K562 (cell line): ENCODE measurements at regions not wholly inside any gene's neighbourhood (a gene's known extent, or its start where the extent isn't known, plus 50 kb on each side); places are given as distances from the start of the nearest gene placed in this dataset.

Source experiments
- ATAC-seq: fragments of 200-7000 bp; cut with Tn5 transposase; 3 replicates; pipeline ENCODE4 v1.9.1; 2020; ENCODE audit warnings: moderate library complexity
- BruUV-seq: library from RNA; stranded (reverse); fragments of 400-500 nt; replicated peaks from 2 replicates; lab custom pipeline; 2021; lab: Mats Ljungman, UMichigan
- CTCF ChIA-PET: fragments of 300-600 bp; formaldehyde crosslinking; extraction: SDS; loops from one replicate; lab custom pipeline; 2021; ENCODE audit warnings: low intra/inter-chr PET ratio; lab: Yijun Ruan, JAX
- POLR2A ChIA-PET: fragments of 300-600, 350-650 bp; sonication (Branson Sonifier 250); formaldehyde crosslinking; extraction: SDS; loops from one replicate; lab custom pipeline; 2021; ENCODE audit warnings: antibody characterized with exemption, inconsistent platforms; lab: Yijun Ruan, JAX
- DNase-seq, 4 experiments: peaks; one replicate each; pipeline versions ENCODE4 v3.0.0 to v3.0.0-alpha.2; 2011 to 2018; ENCODE audit warnings: low spot score in 3 of 4, mixed read lengths in 3 of 4; ENCODE audit errors: extremely low read depth in 1 of 4
- FAIRE-seq: peaks from 2 replicates; lab custom pipeline; 2011; peaks lifted over from hg19 to GRCh38; lab: Jason Lieb, UNC
- H2AFZ ChIP-seq: 2 replicates; pipeline ENCODE4 v1.6.0; 2011; ENCODE audit warnings: low read depth, low read length, control low read depth, inconsistent platforms
- H3K27ac ChIP-seq: fragments of 200-600 bp; 3 replicates; pipeline ENCODE4 v1.8.0; 2011; ENCODE audit warnings: low read depth, mild to moderate bottlenecking, control low read depth, inconsistent platforms, low read length, moderate library complexity, mixed read lengths; ENCODE audit errors: extremely low read depth
- H3K27me3 ChIP-seq, 2 experiments: fragments of 300-600 bp in 1 of 2; 2 replicates in 1 of 2; 3 replicates in 1 of 2; pipeline versions ENCODE4 v1.6.0 to v1.8.0; 2011; ENCODE audit warnings: inconsistent platforms in 2 of 2, low read length in 2 of 2, mild to moderate bottlenecking in 1 of 2, mixed read lengths in 1 of 2, moderate library complexity in 1 of 2; ENCODE audit not compliant: control insufficient read depth in 2 of 2, insufficient read depth in 2 of 2
- H3K36me3 ChIP-seq: fragments of 300-600 bp; 3 replicates; pipeline ENCODE4 v1.8.0; 2011; ENCODE audit warnings: mild to moderate bottlenecking, low read length, inconsistent platforms; ENCODE audit not compliant: control insufficient read depth, insufficient read depth
- H3K4me1 ChIP-seq, 2 experiments: fragments of 200-600 bp in 1 of 2; replicated peaks in 1 of 2; 2 replicates in 1 of 2; 3 replicates in 1 of 2; pipeline versions ENCODE4 v1.5.1 to v1.8.0; 2011; ENCODE audit warnings: inconsistent platforms in 2 of 2, low read length in 2 of 2, mild to moderate bottlenecking in 1 of 2, mixed read lengths in 1 of 2, moderate library complexity in 1 of 2; ENCODE audit not compliant: control insufficient read depth in 2 of 2, insufficient read depth in 2 of 2
- H3K4me2 ChIP-seq: 2 replicates; pipeline ENCODE4 v1.6.1; 2011; ENCODE audit warnings: low read length, control low read depth, inconsistent platforms, mixed read lengths; ENCODE audit not compliant: insufficient read depth
- H3K4me3 ChIP-seq: fragments of 200-600 bp; sonication (generic), shearing (Covaris generic); 2 replicates; pipeline ENCODE4 v1.5.1; 2016; ENCODE audit warnings: control low read depth, inconsistent platforms
- H3K79me2 ChIP-seq: fragments of 200-600 bp; 3 replicates; pipeline ENCODE4 v1.8.0; 2011; ENCODE audit warnings: low read length, inconsistent platforms; ENCODE audit not compliant: control insufficient read depth, insufficient read depth
- H3K9ac ChIP-seq, 2 experiments: 2 replicates each; pipeline versions ENCODE4 v1.6.0 to v1.6.1; 2011; ENCODE audit warnings: low read depth in 2 of 2, low read length in 2 of 2, control low read depth in 1 of 2, inconsistent platforms in 1 of 2, mild to moderate bottlenecking in 1 of 2, mixed read lengths in 1 of 2; ENCODE audit not compliant: insufficient read depth in 1 of 2
- H3K9me1 ChIP-seq: one replicate; pipeline ENCODE4 v1.6.0; 2011; ENCODE audit warnings: inconsistent platforms, mild to moderate bottlenecking, low read length, moderate library complexity; ENCODE audit not compliant: control insufficient read depth, insufficient read depth
- H3K9me3 ChIP-seq: replicated peaks from 2 replicates; pipeline ENCODE4 v1.5.1; 2011; ENCODE audit warnings: low read depth, low read length, inconsistent platforms; ENCODE audit not compliant: control insufficient read depth, insufficient read depth
- H4K20me1 ChIP-seq: replicated peaks from 2 replicates; pipeline ENCODE4 v1.6.1; 2011; ENCODE audit warnings: low read length, inconsistent platforms, mixed read lengths; ENCODE audit not compliant: control insufficient read depth, insufficient read depth
- ARID1B ChIP-seq: fragments of 450-650 bp; IDR thresholded peaks from 2 replicates; pipeline ENCODE4 v1.6.1; 2016; ENCODE audit warnings: antibody characterized with exemption, mild to moderate bottlenecking, inconsistent platforms
- ATF2 ChIP-seq: sonication (generic); formaldehyde crosslinking; IDR thresholded peaks from 2 replicates; pipeline ENCODE4 v1.8.1; 2022; ENCODE audit warnings: missing genetic modification reagents
- ATF7 ChIP-seq: fragments of 450-650 bp; IDR thresholded peaks from 2 replicates; pipeline ENCODE4 v1.7.1; 2014; ENCODE audit warnings: mild to moderate bottlenecking, moderate library complexity
- EP300 ChIP-seq: IDR thresholded peaks from 2 replicates; pipeline ENCODE4 v1.6.1; 2012; ENCODE audit warnings: low read length, improper control_type of control experiment
- ERF ChIP-seq: fragments of 450-650 bp; formaldehyde crosslinking; IDR thresholded peaks from 2 replicates; pipeline ENCODE4 v1.4.0; 2020; ENCODE audit warnings: mild to moderate bottlenecking, mixed read lengths
- FOXA1 ChIP-seq: fragments of 450-650 bp; IDR thresholded peaks from 2 replicates; pipeline ENCODE4 v1.6.1; 2016; ENCODE audit warnings: mild to moderate bottlenecking, borderline replicate concordance
- GABPA ChIP-seq: fragments of 200-800 bp; sonication (Bioruptor generic); conservative IDR thresholded peaks from 2 replicates; pipeline ENCODE4 v1.6.1; 2016; ENCODE audit warnings: low read depth, missing genetic modification characterization, missing compliant biosample characterization
- HMG20B ChIP-seq: fragments of 250-450 bp; sonication (Bioruptor Pico); IDR thresholded peaks from 2 replicates; pipeline ENCODE4 v1.5.0; 2021; ENCODE audit warnings: mild to moderate bottlenecking
- MEIS2 ChIP-seq: fragments of 450-650 bp; IDR thresholded peaks from 2 replicates; pipeline ENCODE4 v1.6.1; 2014; ENCODE audit warnings: mild to moderate bottlenecking; ENCODE audit not compliant: partially characterized antibody
- RAD21 ChIP-seq, 2 experiments: fragments of 250-450 bp in 1 of 2; fragments of 450-650 bp in 1 of 2; sonication (Bioruptor Pico) in 1 of 2; formaldehyde crosslinking in 1 of 2; IDR thresholded peaks in 1 of 2; conservative IDR thresholded peaks in 1 of 2; 2 replicates each; pipeline versions ENCODE4 v1.4.0 to v1.8.0; 2020 to 2022; ENCODE audit warnings: mild to moderate bottlenecking in 2 of 2, moderate library complexity in 1 of 2
- SFPQ ChIP-seq: fragments of 200-400 bp; formaldehyde crosslinking; IDR thresholded peaks from 2 replicates; pipeline ENCODE4 v1.6.1; 2017; ENCODE audit warnings: mild to moderate bottlenecking, low read depth, low read length, moderate library complexity
- SIRT6 ChIP-seq: IDR thresholded peaks from one replicate; pipeline ENCODE4 v1.6.1; 2012; ENCODE audit warnings: low read depth, mild to moderate bottlenecking, control low read depth, inconsistent platforms, low read length, moderate library complexity
- SREBF2 ChIP-seq: sonication (generic); formaldehyde crosslinking; IDR thresholded peaks from 2 replicates; pipeline ENCODE4 v1.4.0; 2020; ENCODE audit warnings: mild to moderate bottlenecking, missing genetic modification reagents
- TEAD4 ChIP-seq, 2 experiments: sonication (generic) in 1 of 2; formaldehyde crosslinking in 1 of 2; IDR thresholded peaks; 2 replicates each; pipeline versions ENCODE4 v1.6.1 to v1.8.0; 2012 to 2022; ENCODE audit warnings: borderline replicate concordance in 1 of 2, inconsistent platforms in 1 of 2, low read length in 1 of 2, mild to moderate bottlenecking in 1 of 2, missing genetic modification reagents in 1 of 2
- ZNF449 ChIP-seq: fragments of 250-450 bp; sonication (Bioruptor Pico); IDR thresholded peaks from 2 replicates; pipeline ENCODE4 v1.8.0; 2022; ENCODE audit warnings: moderate library complexity, mild to moderate bottlenecking, inconsistent platforms
- WGBS: fragments of 100-300 bp; shearing (Covaris generic); methylation state at CpG from one replicate; pipeline ENCODE4 v1.1.6; 2016; ENCODE audit warnings: low coverage, mixed read lengths; ENCODE audit not compliant: insufficient coverage; ENCODE audit errors: missing lambda C conversion rate; 5-methylcytosine and 5-hydroxymethylcytosine counted together
- in situ Hi-C: fragments of 300-500 bp; cut with MboI; formaldehyde crosslinking; loops from 4 replicates; pipeline ENCODE4 v1.15.0; 2018; ENCODE audit warnings: inconsistent platforms, mixed read lengths
- intact Hi-C: fragments of 100-400 bp; cut with micrococcal nuclease; formaldehyde crosslinking; loops from 2 replicates; pipeline ENCODE4 v1.14.2; 2022

- no peak overlapping the region for H3K4me2 ChIP-seq
- H3K9me1 ChIP-seq, result no peaks in the 10 kb centered on the region
- H3K79me2 ChIP-seq, result no peaks in the 10 kb centered on the region
- BruUV-seq, result no TSS peak
- in situ Hi-C loops, result no loop called here
- WGBS, result 12% methylated on average over 6 of the region's 6 CpGs
- no peak overlapping the region for H3K27ac ChIP-seq
- no peaks in the 10 kb centered on the region for H4K20me1 ChIP-seq
- DNase-seq (peak in 1 of 4 experiments; percentile 71), ATAC-seq (peak; percentile 74), FAIRE-seq (peak; percentile 65)
- no peak overlapping the region for H3K9ac ChIP-seq
- ChIA-PET CTCF (no interaction called here), POLR2A (interaction anchor here (0.7 to 1.1 kb wide), 3 partner anchors 28 to 427 kb away, joined by 3 read pairs; no protein-coding TSS in a partner anchor)
- no peaks in the 10 kb centered on the region for H3K36me3 ChIP-seq
- H3K9me3 ChIP-seq, result no peaks in the 10 kb centered on the region
- H2AFZ ChIP-seq, result no peak overlapping the region
- peaks cover 6 to 22% of the 10 kb centered on the region in 2 experiments; a peak in 4 of 5 replicates for H3K4me1 ChIP-seq
- H3K4me3 ChIP-seq, result no peak overlapping the region
- intact Hi-C loops, result no loop called here
- H3K27me3 ChIP-seq, result no peaks in the 10 kb centered on the region
- TF ChIP-seq ATF2 (CRISPR knock-in tag) (no peak), TEAD4 (IDR thresholded peaks at IDR 0.05; ENCODE audit: low read length) (peak; percentile 67; the same call in 1 of the 2 replicates), TEAD4 (CRISPR knock-in tag; IDR thresholded peaks at IDR 0.05; ENCODE audit: borderline replicate concordance) (no peak), ARID1B (peak; percentile 80), SIRT6 (no peak), GABPA (tag) (0 out of 2 replicates have a peak, but pooled peaks have one; percentile 27), ZNF449 (CRISPR knock-in tag) (no peak), HMG20B (CRISPR knock-in tag) (no peak), ATF7 (peak; percentile 31; the same call in 1 of the 2 replicates), FOXA1 (no peak), EP300 (peak; percentile 41), SFPQ (no peak), SREBF2 (no peak), MEIS2 (peak; percentile 83), ERF (peak; percentile 19; the same call in 1 of the 2 replicates), RAD21 (CRISPR knock-in tag; conservative IDR thresholded peaks at IDR 0.05 in 1 of 2, IDR thresholded peaks at IDR 0.05 in 1 of 2) (peak in 1 of 2 experiments; percentile 36; a peak in 2 of 4 replicates)
These were observed 77.1 kb upstream of the CD55 start for GRCh38 chr1:207244409-207244801.
